CD4-positive, alpha-beta T cell (primary cell): ENCODE measurements at regions not wholly inside any gene's neighbourhood (a gene's known extent, or its start where the extent isn't known, plus 50 kb on each side); places are given as distances from the start of the nearest gene placed in this dataset.
A peak's percentile ranks its signal among the peaks of the same experiment; 100 is the strongest.
"Not testable (repeated sequence)": the region's sequence is repeated elsewhere in the genome, so short reads cannot be mapped to it uniquely, and the experiment has no call there.

Experiments
- ATAC-seq: fragments of 200-7000 bp; cut with Tn5 transposase; one replicate; pipeline ENCODE4 v1.10.0; 2022; ENCODE audit warnings: mild to moderate bottlenecking; ENCODE audit not compliant: poor library complexity
- CTCF ChIA-PET: fragments of 350-600 bp; sonication (Branson Sonifier 250); formaldehyde crosslinking; loops from one replicate; lab custom pipeline; 2021; ENCODE audit warnings: antibody characterized with exemption, inconsistent platforms; lab: Charles Lee
- POLR2A ChIA-PET: fragments of 350-600 bp; sonication (Branson Sonifier 250); formaldehyde crosslinking; loops from one replicate; lab custom pipeline; 2021; ENCODE audit warnings: antibody characterized with exemption, inconsistent platforms; lab: Charles Lee
- DNase-seq, 14 experiments: peaks; one replicate each; pipeline ENCODE4 v3.0.0-alpha.2; 2013 to 2020; ENCODE audit warnings: mixed read lengths in 2 of 14
- H3K27ac ChIP-seq, 2 donors: one replicate each; pipeline versions ENCODE4 v1.5.1 to v1.7.0; 2013; ENCODE audit warnings: low read length in 2 of 2, low read depth in 1 of 2, mild to moderate bottlenecking in 1 of 2
- H3K27me3 ChIP-seq, 2 experiments: 1 replicate in 1 of 2; 2 replicates in 1 of 2; pipeline versions ENCODE4 v1.6.1 to v1.7.0; 2013; ENCODE audit warnings: low read length in 2 of 2, control low read depth in 1 of 2, mild to moderate bottlenecking in 1 of 2, moderate library complexity in 1 of 2; ENCODE audit not compliant: insufficient read depth in 2 of 2, control insufficient read depth in 1 of 2
- H3K36me3 ChIP-seq: one replicate; pipeline ENCODE4 v1.6.1; 2013; ENCODE audit warnings: low read length, control low read depth; ENCODE audit not compliant: insufficient read depth
- H3K4me1 ChIP-seq: one replicate; pipeline ENCODE4 v1.6.1; 2013; ENCODE audit warnings: low read length, control low read depth; ENCODE audit not compliant: insufficient read depth
- H3K4me3 ChIP-seq: one replicate; pipeline ENCODE4 v1.5.1; 2013; ENCODE audit warnings: mild to moderate bottlenecking, low read length, moderate library complexity
- H3K9me3 ChIP-seq, 2 experiments: 1 replicate in 1 of 2; 2 replicates in 1 of 2; pipeline versions ENCODE4 v1.6.1 to v1.7.0; 2013; ENCODE audit warnings: low read length in 2 of 2, mild to moderate bottlenecking in 2 of 2, control low read depth in 1 of 2, moderate library complexity in 1 of 2; ENCODE audit not compliant: control insufficient read depth in 1 of 2, insufficient read depth in 1 of 2
- H3K27ac Mint-ChIP-seq: one replicate; pipeline ENCODE4 v1.8.0; 2020; ENCODE audit warnings: mixed read lengths
- H3K27me3 Mint-ChIP-seq: one replicate; pipeline ENCODE4 v1.8.0; 2021; ENCODE audit warnings: mixed read lengths
- H3K36me3 Mint-ChIP-seq: one replicate; pipeline ENCODE4 v1.8.0; 2021; ENCODE audit warnings: low read depth, mixed read lengths
- H3K4me1 Mint-ChIP-seq: one replicate; pipeline ENCODE4 v1.8.0; 2021; ENCODE audit warnings: low read depth, mixed read lengths
- H3K4me3 Mint-ChIP-seq: one replicate; pipeline ENCODE4 v1.8.0; 2020; ENCODE audit warnings: mild to moderate bottlenecking, mixed read lengths
- H3K9me3 Mint-ChIP-seq: one replicate; pipeline ENCODE4 v1.8.0; 2020; ENCODE audit warnings: mixed read lengths
- intact Hi-C, 2 experiments: fragments of 100-400 bp; cut with DNase I in 1 of 2; cut with micrococcal nuclease in 1 of 2; formaldehyde crosslinking; loops; one replicate each; pipeline versions ENCODE4 v1.15.1 to v1.9.0; 2023 to 2025; cut with DNase I, micrococcal nuclease

- H3K27me3 Mint-ChIP-seq, CTCF ChIA-PET, POLR2A ChIA-PET, H3K36me3 Mint-ChIP-seq, H3K4me1 ChIP-seq, ATAC-seq, H3K9me3 ChIP-seq, intact Hi-C loops, H3K4me1 Mint-ChIP-seq, H3K27me3 ChIP-seq, H3K4me3 ChIP-seq, H3K9me3 Mint-ChIP-seq, H3K27ac Mint-ChIP-seq, H3K4me3 Mint-ChIP-seq, H3K36me3 ChIP-seq, H3K27ac ChIP-seq: not testable (repeated sequence)
- peak in 3 of 14 experiments; percentile 0 to 2 (median 0) for DNase-seq
Observed at GRCh38 chr5:70778240-70778639, 122.2 kb upstream of the SERF1A start.
